ENCODE measurements at regions not wholly inside any gene's neighbourhood (a gene's known extent, or its start where the extent isn't known, plus 50 kb on each side); places are given as distances from the start of the nearest gene placed in this dataset.

- ChIA-PET CTCF (no interaction called here), POLR2A (no interaction called here)
- no TSS peak for BruUV-seq (replicated peaks)
- no peak overlapping the region for H3K4me3 ChIP-seq (ENCODE audit: low read depth in 2 of 2, low read length in 2 of 2)
- H3K9me3 ChIP-seq (ENCODE audit: control insufficient read depth, insufficient read depth, low read depth, low read length), result no peaks in the 10 kb centered on the region
- intact Hi-C loops (cut with micrococcal nuclease; ENCODE audit: unreplicated experiment) (no loop called here), in situ Hi-C loops (cut with HindIII; ENCODE audit: low pct_unique_long_range_greater_than_20kb, low sequenced_read_pairs) (no loop called here)
- no peak overlapping the region for H3K27ac ChIP-seq (ENCODE audit: low read length)
- DNase-seq (ENCODE audit: low read depth, low spot score), result no peak
- ATAC-seq, result no peak
- no peaks in the 10 kb centered on the region for H3K4me1 ChIP-seq (ENCODE audit: control insufficient read depth, insufficient read depth, low read length)
- no peaks in the 10 kb centered on the region for H3K36me3 ChIP-seq (ENCODE audit: control insufficient read depth, insufficient read depth, low read length)
- no peaks in the 10 kb centered on the region for H3K27me3 ChIP-seq (ENCODE audit: control insufficient read depth, insufficient read depth, low read length)
- TF ChIP-seq, protein P1, sequence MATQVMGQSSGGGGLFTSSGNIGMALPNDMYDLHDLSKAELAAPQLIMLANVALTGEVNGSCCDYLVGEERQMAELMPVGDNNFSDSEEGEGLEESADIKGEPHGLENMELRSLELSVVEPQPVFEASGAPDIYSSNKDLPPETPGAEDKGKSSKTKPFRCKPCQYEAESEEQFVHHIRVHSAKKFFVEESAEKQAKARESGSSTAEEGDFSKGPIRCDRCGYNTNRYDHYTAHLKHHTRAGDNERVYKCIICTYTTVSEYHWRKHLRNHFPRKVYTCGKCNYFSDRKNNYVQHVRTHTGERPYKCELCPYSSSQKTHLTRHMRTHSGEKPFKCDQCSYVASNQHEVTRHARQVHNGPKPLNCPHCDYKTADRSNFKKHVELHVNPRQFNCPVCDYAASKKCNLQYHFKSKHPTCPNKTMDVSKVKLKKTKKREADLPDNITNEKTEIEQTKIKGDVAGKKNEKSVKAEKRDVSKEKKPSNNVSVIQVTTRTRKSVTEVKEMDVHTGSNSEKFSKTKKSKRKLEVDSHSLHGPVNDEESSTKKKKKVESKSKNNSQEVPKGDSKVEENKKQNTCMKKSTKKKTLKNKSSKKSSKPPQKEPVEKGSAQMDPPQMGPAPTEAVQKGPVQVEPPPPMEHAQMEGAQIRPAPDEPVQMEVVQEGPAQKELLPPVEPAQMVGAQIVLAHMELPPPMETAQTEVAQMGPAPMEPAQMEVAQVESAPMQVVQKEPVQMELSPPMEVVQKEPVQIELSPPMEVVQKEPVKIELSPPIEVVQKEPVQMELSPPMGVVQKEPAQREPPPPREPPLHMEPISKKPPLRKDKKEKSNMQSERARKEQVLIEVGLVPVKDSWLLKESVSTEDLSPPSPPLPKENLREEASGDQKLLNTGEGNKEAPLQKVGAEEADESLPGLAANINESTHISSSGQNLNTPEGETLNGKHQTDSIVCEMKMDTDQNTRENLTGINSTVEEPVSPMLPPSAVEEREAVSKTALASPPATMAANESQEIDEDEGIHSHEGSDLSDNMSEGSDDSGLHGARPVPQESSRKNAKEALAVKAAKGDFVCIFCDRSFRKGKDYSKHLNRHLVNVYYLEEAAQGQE (IDR thresholded peaks at IDR 0.05; ENCODE audit: insufficient read depth in 1 of 2, low read depth in 2 of 2, low read length in 1 of 2), result no peak
- TF ChIP-seq SIN3A (IDR thresholded peaks at IDR 0.05; ENCODE audit: borderline replicate concordance, insufficient read depth, low read depth, low read length), result no peak
- no peak for TF ChIP-seq CTCF (IDR thresholded peaks at IDR 0.05)
- TF ChIP-seq POLR2AphosphoS5 (IDR thresholded peaks at IDR 0.05; ENCODE audit: low read depth, low read length), result no peak
- no peak for TF ChIP-seq TCF7L2 (IDR thresholded peaks at IDR 0.05; ENCODE audit: low read depth, low read length)
Measured at GRCh38 chr2:146321175-146321574, 1523.7 kb upstream of the ACVR2A start.

DNA sequence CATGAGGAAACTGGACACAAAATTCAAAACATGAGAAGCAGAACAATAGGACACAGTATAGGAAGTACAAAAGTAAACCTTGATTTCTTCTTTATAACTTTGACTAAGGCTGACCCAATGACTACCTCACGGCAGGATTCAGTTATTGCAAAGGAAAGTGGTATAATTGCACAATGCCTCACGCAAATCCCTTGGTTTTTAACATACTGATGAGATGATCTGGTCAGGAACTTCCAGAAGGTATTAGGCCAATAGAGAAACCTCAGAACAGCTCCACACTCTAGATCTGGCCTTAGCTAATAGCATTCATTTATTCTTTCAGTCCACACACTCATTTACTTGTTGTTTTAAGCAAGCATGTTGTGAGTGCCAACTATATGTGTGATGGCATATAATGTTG lies 1526.9 kb upstream of the ACVR2A start:
- intact Hi-C loops (cut with micrococcal nuclease; ENCODE audit: unreplicated experiment) (no loop called here), in situ Hi-C loops (cut with HindIII; ENCODE audit: low pct_unique_long_range_greater_than_20kb, low sequenced_read_pairs) (no loop called here)
- Histone ChIP-seq H3K9me3 (ENCODE audit: control insufficient read depth, insufficient read depth, low read depth, low read length) (no peaks in the 10 kb centered on the region), H3K36me3 (ENCODE audit: control insufficient read depth, insufficient read depth, low read length) (no peaks in the 10 kb centered on the region), H3K4me3 (ENCODE audit: low read depth in 2 of 2, low read length in 2 of 2) (no peak overlapping the region), H3K27ac (ENCODE audit: low read length) (no peak overlapping the region), H3K4me1 (ENCODE audit: control insufficient read depth, insufficient read depth, low read length) (no peaks in the 10 kb centered on the region), H3K27me3 (ENCODE audit: control insufficient read depth, insufficient read depth, low read length) (no peaks in the 10 kb centered on the region)
- no TSS peak for BruUV-seq (replicated peaks)
- CTCF ChIA-PET, result no interaction called here
- ATAC-seq, result no peak
- TF ChIP-seq POLR2AphosphoS5 (IDR thresholded peaks at IDR 0.05; ENCODE audit: low read depth, low read length), result no peak
- TF ChIP-seq SIN3A (IDR thresholded peaks at IDR 0.05; ENCODE audit: borderline replicate concordance, insufficient read depth, low read depth, low read length), result no peak
- TF ChIP-seq, protein P1 (IDR thresholded peaks at IDR 0.05; ENCODE audit: insufficient read depth in 1 of 2, low read depth in 2 of 2, low read length in 1 of 2), result no peak
- TF ChIP-seq CTCF (IDR thresholded peaks at IDR 0.05), result no peak
- no peak for TF ChIP-seq TCF7L2 (IDR thresholded peaks at IDR 0.05; ENCODE audit: low read depth, low read length)
- no peak for DNase-seq (ENCODE audit: low read depth, low spot score)
- POLR2A ChIA-PET, result no interaction called here
